PC-3 (cell line): ENCODE measurements at regions not wholly inside any gene's neighbourhood (a gene's known extent, or its start where the extent isn't known, plus 50 kb on each side); places are given as distances from the start of the nearest gene placed in this dataset.

Experiments
- CTCF ChIP-seq: fragments of 300-600 bp; sonication (generic); conservative IDR thresholded peaks from 2 replicates; pipeline ENCODE4 v1.5.1; 2017; ENCODE audit warnings: antibody characterized with exemption, low read depth, mild to moderate bottlenecking, low read length
- EZH2 ChIP-seq: fragments of 300-600 bp; sonication (generic); IDR thresholded peaks from one replicate; pipeline ENCODE4 v1.6.1; 2017; ENCODE audit warnings: antibody characterized with exemption, mild to moderate bottlenecking, low read length; ENCODE audit not compliant: unreplicated experiment
- EZH2phosphoT487 ChIP-seq: fragments of 300-600 bp; sonication (generic); IDR thresholded peaks from 2 replicates; pipeline ENCODE4 v1.6.1; 2018; ENCODE audit warnings: mild to moderate bottlenecking, antibody characterized with exemption, low read length, borderline replicate concordance

GRCh38 chrX:123088930-123089329 lies 95.1 kb upstream of the GRIA3 start:
- TF ChIP-seq EZH2 = no peak
- TF ChIP-seq CTCF = no peak
- no peak for TF ChIP-seq EZH2phosphoT487
